ENCODE measurements at regions not wholly inside any gene's neighbourhood (a gene's known extent, or its start where the extent isn't known, plus 50 kb on each side); places are given as distances from the start of the nearest gene placed in this dataset.

GRCh38 chr2:122822319-122822718 lies 1066.9 kb downstream of the TSN start:
- TF ChIP-seq, protein P1, sequence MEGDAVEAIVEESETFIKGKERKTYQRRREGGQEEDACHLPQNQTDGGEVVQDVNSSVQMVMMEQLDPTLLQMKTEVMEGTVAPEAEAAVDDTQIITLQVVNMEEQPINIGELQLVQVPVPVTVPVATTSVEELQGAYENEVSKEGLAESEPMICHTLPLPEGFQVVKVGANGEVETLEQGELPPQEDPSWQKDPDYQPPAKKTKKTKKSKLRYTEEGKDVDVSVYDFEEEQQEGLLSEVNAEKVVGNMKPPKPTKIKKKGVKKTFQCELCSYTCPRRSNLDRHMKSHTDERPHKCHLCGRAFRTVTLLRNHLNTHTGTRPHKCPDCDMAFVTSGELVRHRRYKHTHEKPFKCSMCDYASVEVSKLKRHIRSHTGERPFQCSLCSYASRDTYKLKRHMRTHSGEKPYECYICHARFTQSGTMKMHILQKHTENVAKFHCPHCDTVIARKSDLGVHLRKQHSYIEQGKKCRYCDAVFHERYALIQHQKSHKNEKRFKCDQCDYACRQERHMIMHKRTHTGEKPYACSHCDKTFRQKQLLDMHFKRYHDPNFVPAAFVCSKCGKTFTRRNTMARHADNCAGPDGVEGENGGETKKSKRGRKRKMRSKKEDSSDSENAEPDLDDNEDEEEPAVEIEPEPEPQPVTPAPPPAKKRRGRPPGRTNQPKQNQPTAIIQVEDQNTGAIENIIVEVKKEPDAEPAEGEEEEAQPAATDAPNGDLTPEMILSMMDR (IDR thresholded peaks at IDR 0.05; ENCODE audit: control extremely low read depth, extremely low read depth, low read depth, missing control alignments): no peak
- ChIA-PET CTCF (interaction anchor here (0.8 to 1.6 kb wide), 2 partner anchors 32 to 45 kb away, joined by 3 to 4 read pairs; no protein-coding TSS in a partner anchor), POLR2A (no interaction called here)
- DNase-seq (ENCODE audit: extremely low spot score): no peak

- ChIA-PET CTCF (interaction anchor here (0.9 to 1.1 kb wide), 2 partner anchors 9 to 11 kb away, joined by 3 to 4 read pairs; no protein-coding TSS in a partner anchor), POLR2A (no interaction called here)
- TF ChIP-seq, protein P1 (IDR thresholded peaks at IDR 0.05; ENCODE audit: control extremely low read depth, extremely low read depth, low read depth, missing control alignments): no peak
- no peak for DNase-seq (ENCODE audit: extremely low spot score)
Observed at GRCh38 chr2:122830157-122830556, 1074.7 kb downstream of the TSN start.

DNA sequence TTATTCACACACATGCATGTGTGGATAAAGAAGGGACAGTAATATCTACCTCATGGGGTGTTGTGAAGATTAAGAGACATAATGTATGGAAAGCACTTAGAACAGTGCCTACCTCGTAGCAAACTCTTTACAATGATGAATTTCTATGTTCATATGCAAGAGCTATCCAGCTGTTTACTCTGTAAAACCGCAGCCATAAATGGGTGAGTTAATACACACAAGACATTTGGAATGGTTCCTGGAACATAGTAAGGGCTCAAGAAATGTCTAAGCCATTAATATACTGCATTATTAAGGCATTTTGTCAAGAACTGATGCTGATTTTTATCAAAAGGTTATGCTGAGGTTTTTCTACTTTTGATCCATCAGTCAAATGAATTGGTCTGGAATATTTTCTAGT lies 1076.2 kb downstream of the TSN start:
- ChIA-PET CTCF (no interaction called here), POLR2A (no interaction called here)
- TF ChIP-seq, protein P1 (IDR thresholded peaks at IDR 0.05; ENCODE audit: control extremely low read depth, extremely low read depth, low read depth, missing control alignments): no peak
- no peak for DNase-seq (ENCODE audit: extremely low spot score)

- CTCF ChIA-PET: interaction anchor here (1.6 kb wide), 1 partner anchor 8 kb away, joined by 3 read pairs; no protein-coding TSS in a partner anchor
- DNase-seq (ENCODE audit: extremely low spot score): no peak
- POLR2A ChIA-PET: no interaction called here
- TF ChIP-seq, protein P1 (IDR thresholded peaks at IDR 0.05; ENCODE audit: control extremely low read depth, extremely low read depth, low read depth, missing control alignments): no peak
Observed at GRCh38 chr2:122843503-122843902, 1088.1 kb downstream of the TSN start.

DNA sequence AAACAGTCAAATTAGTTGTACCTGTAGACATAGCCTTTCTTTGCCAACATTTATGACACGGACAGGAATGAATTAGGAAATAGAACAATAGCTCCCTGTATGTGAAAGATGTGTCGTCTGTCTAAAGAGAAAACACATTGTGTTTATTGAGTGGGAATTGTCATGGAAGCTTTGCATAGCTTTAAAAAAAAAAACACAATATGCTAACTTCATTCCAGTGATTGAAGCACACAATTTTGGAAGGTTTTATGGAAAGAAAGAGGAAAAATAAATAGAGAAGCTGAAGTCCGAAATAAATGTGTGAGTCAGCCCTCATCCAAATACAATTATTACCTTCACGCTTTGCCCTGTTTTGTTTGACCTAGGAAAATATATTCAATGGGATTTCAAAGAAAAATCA lies 1095.7 kb downstream of the TSN start:
- TF ChIP-seq, protein P1 (IDR thresholded peaks at IDR 0.05; ENCODE audit: control extremely low read depth, extremely low read depth, low read depth, missing control alignments): no peak
- ChIA-PET CTCF (interaction anchor here (0.7 to 1.1 kb wide), 2 partner anchors 10 to 76 kb away, joined by 3 read pairs; no protein-coding TSS in a partner anchor), POLR2A (no interaction called here)
- no peak for DNase-seq (ENCODE audit: extremely low spot score)

GRCh38 chr2:122851972-122852531 lies 1096.6 kb downstream of the TSN start:
- CTCF ChIA-PET: interaction anchor here (0.9 kb wide), 1 partner anchor 9 kb away, joined by 3 read pairs; no protein-coding TSS in a partner anchor
- TF ChIP-seq, protein P1 (IDR thresholded peaks at IDR 0.05; ENCODE audit: control extremely low read depth, extremely low read depth, low read depth, missing control alignments): no peak
- POLR2A ChIA-PET: no interaction called here
- no peak for DNase-seq (ENCODE audit: extremely low spot score)

All from GM10248 (cell line).